SU-DHL-6 (cell line): ENCODE measurements at regions not wholly inside any gene's neighbourhood (a gene's known extent, or its start where the extent isn't known, plus 50 kb on each side); places are given as distances from the start of the nearest gene placed in this dataset.

ENCODE experiments used
- CTCF ChIP-seq: fragments of 200-600 bp; sonication (generic); IDR thresholded peaks from one replicate; pipeline ENCODE4 v1.5.1; 2017; ENCODE audit warnings: antibody characterized with exemption, mild to moderate bottlenecking, low read length, moderate library complexity; ENCODE audit not compliant: insufficient read depth, poor library complexity, severe bottlenecking
- EZH2phosphoT487 ChIP-seq: fragments of 200-600 bp; sonication (generic), shearing (Covaris generic); conservative IDR thresholded peaks from 2 replicates; pipeline ENCODE4 v1.6.1; 2018; ENCODE audit warnings: mild to moderate bottlenecking, antibody characterized with exemption, low read length, moderate library complexity, mixed read lengths

GRCh38 chr11:115664313-115664712 is 160.1 kb upstream of the CADM1 start:
- TF ChIP-seq CTCF: no peak
- TF ChIP-seq EZH2phosphoT487: no peak
